OCI-LY7 (cell line): ENCODE measurements at regions not wholly inside any gene's neighbourhood (a gene's known extent, or its start where the extent isn't known, plus 50 kb on each side); places are given as distances from the start of the nearest gene placed in this dataset.

ENCODE experiments used
- BruUV-seq: library from RNA; stranded (reverse); fragments of 400-500 nt; replicated peaks from 2 replicates; lab custom pipeline; 2021; lab: Mats Ljungman, UMichigan
- CTCF ChIA-PET: fragments of 300-600 bp; sonication (Branson Sonifier 250); formaldehyde crosslinking; loops from one replicate; lab custom pipeline; 2022; ENCODE audit warnings: antibody characterized with exemption; ENCODE audit not compliant: unreplicated experiment; lab: Charles Lee
- POLR2A ChIA-PET: fragments of 300-600 bp; sonication (Branson Sonifier 250); formaldehyde crosslinking; loops from one replicate; lab custom pipeline; 2022; ENCODE audit warnings: antibody characterized with exemption; lab: Charles Lee
- DNase-seq: peaks from one replicate; pipeline ENCODE4 v3.0.0-alpha.2; 2015; ENCODE audit warnings: low spot score
- H2AFZ ChIP-seq: fragments of 200-600 bp; sonication (generic), shearing (Covaris generic); 2 replicates; pipeline ENCODE4 v1.6.1; 2014; ENCODE audit warnings: mild to moderate bottlenecking, antibody characterized with exemption, low read length, moderate library complexity
- H3K27ac ChIP-seq: fragments of 200-600 bp; sonication (generic); 2 replicates; pipeline ENCODE4 v1.5.1; 2014; ENCODE audit warnings: mixed run types, low read depth, mild to moderate bottlenecking, moderate library complexity, low read length, inconsistent platforms; ENCODE audit not compliant: poor library complexity, severe bottlenecking
- H3K36me3 ChIP-seq: fragments of 200-600 bp; sonication (generic); 2 replicates; pipeline ENCODE4 v1.6.1; 2014; ENCODE audit warnings: mild to moderate bottlenecking, antibody characterized with exemption, low read length, moderate library complexity, mixed read lengths; ENCODE audit not compliant: insufficient read depth
- H3K4me1 ChIP-seq: fragments of 200-600 bp; sonication (generic); 2 replicates; pipeline ENCODE4 v1.5.1; 2014; ENCODE audit warnings: mild to moderate bottlenecking, low read length; ENCODE audit not compliant: insufficient read depth, poor library complexity, severe bottlenecking
- H3K4me2 ChIP-seq: fragments of 200-600 bp; sonication (generic); 2 replicates; pipeline ENCODE4 v1.6.1; 2014; ENCODE audit warnings: mild to moderate bottlenecking, low read length
- H3K4me3 ChIP-seq: fragments of 200-600 bp; sonication (generic); 2 replicates; pipeline ENCODE4 v1.5.1; 2014; ENCODE audit warnings: mild to moderate bottlenecking, low read depth, low read length; ENCODE audit not compliant: poor library complexity, severe bottlenecking
- H3K79me2 ChIP-seq: fragments of 200-600 bp; sonication (generic); 2 replicates; pipeline ENCODE4 v1.6.1; 2016; ENCODE audit warnings: low read depth, mild to moderate bottlenecking, low read length, moderate library complexity, mixed read lengths; ENCODE audit not compliant: insufficient read depth
- H3K9me2 ChIP-seq: fragments of 200-600 bp; sonication (generic); 2 replicates; pipeline ENCODE4 v1.6.1; 2016; ENCODE audit warnings: mild to moderate bottlenecking, low read length, mixed read lengths; ENCODE audit not compliant: insufficient read depth
- H3K9me3 ChIP-seq: fragments of 200-600 bp; sonication (generic); 2 replicates; pipeline ENCODE4 v1.6.1; 2014; ENCODE audit warnings: mild to moderate bottlenecking, mixed run types, low read length, mixed read lengths
- H4K20me1 ChIP-seq: fragments of 200-600 bp; sonication (generic); 2 replicates; pipeline ENCODE4 v1.6.1; 2014; ENCODE audit warnings: mild to moderate bottlenecking, antibody characterized with exemption, low read length, moderate library complexity, mixed read lengths; ENCODE audit not compliant: insufficient read depth
- EZH2phosphoT487 ChIP-seq: fragments of 200-600 bp; sonication (generic); IDR thresholded peaks from 2 replicates; pipeline ENCODE4 v1.6.1; 2018; ENCODE audit warnings: low read depth, borderline replicate concordance, mild to moderate bottlenecking, mixed run types, antibody characterized with exemption, low read length, moderate library complexity, mixed read lengths
- intact Hi-C: fragments of 100-400 bp; cut with micrococcal nuclease; formaldehyde crosslinking; loops from one replicate; pipeline ENCODE4 v1.10.0; 2022; ENCODE audit not compliant: unreplicated experiment
- TF ChIP-seq, protein P1 (sequence below): fragments of 200-600 bp; sonication (generic); conservative IDR thresholded peaks from 2 replicates; pipeline ENCODE4 v1.5.1; 2014; ENCODE audit warnings: mild to moderate bottlenecking, antibody characterized with exemption, low read length, moderate library complexity, mixed read lengths

DNA sequence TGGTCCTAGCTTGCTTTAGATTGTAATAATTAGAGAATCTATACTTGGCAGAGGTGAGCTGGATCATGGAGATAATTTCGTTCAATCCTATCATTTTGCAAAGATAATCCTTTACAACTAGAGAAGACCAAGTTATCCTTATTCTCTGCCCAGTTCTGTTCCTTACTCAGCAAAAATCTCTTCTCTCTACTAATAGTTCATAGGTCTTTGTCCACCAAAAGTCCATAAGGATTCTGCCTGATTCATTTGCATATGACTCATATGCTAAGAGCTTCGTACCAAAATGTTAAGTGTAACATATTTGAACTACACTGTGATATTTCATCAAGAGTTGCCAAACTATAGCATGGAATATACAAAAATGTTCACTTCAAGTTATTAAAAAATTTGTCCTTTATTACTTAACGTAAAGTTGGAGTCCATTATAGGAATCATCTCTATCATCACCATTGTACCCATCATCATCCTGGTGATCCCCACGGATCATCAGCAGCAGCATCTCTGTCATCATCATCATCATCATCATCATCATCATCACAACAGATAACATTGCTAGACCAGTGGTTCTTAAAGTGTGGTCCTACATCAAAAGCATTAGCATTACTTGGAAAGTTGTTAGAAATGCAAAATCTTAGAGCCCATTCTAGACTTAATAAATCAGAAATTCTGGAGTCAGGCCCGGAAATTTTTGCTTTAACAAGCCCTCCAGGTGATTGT is 463.0 kb downstream of the DHX35 start:
- no peak for TF ChIP-seq EZH2phosphoT487
- TF ChIP-seq, protein P1, sequence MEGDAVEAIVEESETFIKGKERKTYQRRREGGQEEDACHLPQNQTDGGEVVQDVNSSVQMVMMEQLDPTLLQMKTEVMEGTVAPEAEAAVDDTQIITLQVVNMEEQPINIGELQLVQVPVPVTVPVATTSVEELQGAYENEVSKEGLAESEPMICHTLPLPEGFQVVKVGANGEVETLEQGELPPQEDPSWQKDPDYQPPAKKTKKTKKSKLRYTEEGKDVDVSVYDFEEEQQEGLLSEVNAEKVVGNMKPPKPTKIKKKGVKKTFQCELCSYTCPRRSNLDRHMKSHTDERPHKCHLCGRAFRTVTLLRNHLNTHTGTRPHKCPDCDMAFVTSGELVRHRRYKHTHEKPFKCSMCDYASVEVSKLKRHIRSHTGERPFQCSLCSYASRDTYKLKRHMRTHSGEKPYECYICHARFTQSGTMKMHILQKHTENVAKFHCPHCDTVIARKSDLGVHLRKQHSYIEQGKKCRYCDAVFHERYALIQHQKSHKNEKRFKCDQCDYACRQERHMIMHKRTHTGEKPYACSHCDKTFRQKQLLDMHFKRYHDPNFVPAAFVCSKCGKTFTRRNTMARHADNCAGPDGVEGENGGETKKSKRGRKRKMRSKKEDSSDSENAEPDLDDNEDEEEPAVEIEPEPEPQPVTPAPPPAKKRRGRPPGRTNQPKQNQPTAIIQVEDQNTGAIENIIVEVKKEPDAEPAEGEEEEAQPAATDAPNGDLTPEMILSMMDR: no peak
- no peak for DNase-seq
- no peaks in the 10 kb centered on the region for H3K4me1 ChIP-seq
- H3K36me3 ChIP-seq: no peaks in the 10 kb centered on the region
- no peaks in the 10 kb centered on the region for H3K9me2 ChIP-seq
- intact Hi-C loops: no loop called here
- ChIA-PET CTCF (no interaction called here), POLR2A (interaction anchor here (0.6 kb wide), 1 partner anchor 154 kb away, joined by 3 read pairs; no protein-coding TSS in a partner anchor)
- no peaks in the 10 kb centered on the region for H4K20me1 ChIP-seq
- BruUV-seq: no TSS peak
- H3K79me2 ChIP-seq: no peaks in the 10 kb centered on the region
- H3K4me3 ChIP-seq: no peak overlapping the region
- H3K4me2 ChIP-seq: no peak overlapping the region
- no peaks in the 10 kb centered on the region for H3K9me3 ChIP-seq
- no peak overlapping the region for H2AFZ ChIP-seq
- H3K27ac ChIP-seq: no peak overlapping the region

GRCh38 chr20:39421571-39422105 is 459.5 kb downstream of the DHX35 start:
- Histone ChIP-seq H3K79me2 (no peaks in the 10 kb centered on the region), H3K4me2 (no peak overlapping the region), H3K9me2 (no peaks in the 10 kb centered on the region), H3K36me3 (no peaks in the 10 kb centered on the region), H3K9me3 (no peaks in the 10 kb centered on the region), H3K27ac (no peak overlapping the region), H2AFZ (no peak overlapping the region), H3K4me1 (no peaks in the 10 kb centered on the region), H3K4me3 (no peak overlapping the region), H4K20me1 (no peaks in the 10 kb centered on the region)
- POLR2A ChIA-PET: interaction anchor here (1.1 to 1.5 kb wide), 3 partner anchors 8 to 14 kb away, joined by 3 to 5 read pairs (median 4); no protein-coding TSS in a partner anchor
- BruUV-seq: no TSS peak
- DNase-seq: no peak
- CTCF ChIA-PET: no interaction called here
- TF ChIP-seq, protein P1: no peak
- no peak for TF ChIP-seq EZH2phosphoT487
- intact Hi-C loops: no loop called here

GRCh38 chr20:39412091-39412490 is 449.9 kb downstream of the DHX35 start:
- DNase-seq: no peak
- no peaks in the 10 kb centered on the region for H3K4me1 ChIP-seq
- no peaks in the 10 kb centered on the region for H3K9me3 ChIP-seq
- H3K4me2 ChIP-seq: no peak overlapping the region
- BruUV-seq: no TSS peak
- H3K36me3 ChIP-seq: no peaks in the 10 kb centered on the region
- intact Hi-C loops: no loop called here
- no peak overlapping the region for H3K4me3 ChIP-seq
- no peak overlapping the region for H2AFZ ChIP-seq
- H3K79me2 ChIP-seq: no peaks in the 10 kb centered on the region
- H3K9me2 ChIP-seq: no peaks in the 10 kb centered on the region
- H4K20me1 ChIP-seq: no peaks in the 10 kb centered on the region
- H3K27ac ChIP-seq: no peak overlapping the region
- CTCF ChIA-PET: no interaction called here
- POLR2A ChIA-PET: no interaction called here
- no peak for TF ChIP-seq EZH2phosphoT487
- TF ChIP-seq, protein P1: no peak
